GM12892 (cell line): ENCODE measurements at regions not wholly inside any gene's neighbourhood (a gene's known extent, or its start where the extent isn't known, plus 50 kb on each side); places are given as distances from the start of the nearest gene placed in this dataset.
A peak's percentile ranks its signal among the peaks of the same experiment; 100 is the strongest.
"Not testable (repeated sequence)": the region's sequence is repeated elsewhere in the genome, so short reads cannot be mapped to it uniquely, and the experiment has no call there.

Source experiments
- DNase-seq: peaks from one replicate; pipeline ENCODE4 v3.0.0; 2011; ENCODE audit not compliant: insufficient read length
- FAIRE-seq: peaks from 2 replicates; lab custom pipeline; 2011; peaks lifted over from hg19 to GRCh38; lab: Jason Lieb, UNC
- POLR2A ChIP-seq: IDR thresholded peaks from 2 replicates; pipeline ENCODE4 v1.6.1; 2011; ENCODE audit warnings: low read depth, low read length, control low read depth
- POLR2AphosphoS5 ChIP-seq: IDR thresholded peaks from 2 replicates; pipeline ENCODE4 v1.6.1; 2011; ENCODE audit warnings: low read depth, low read length, control low read depth
- TAF1 ChIP-seq: IDR thresholded peaks from 2 replicates; pipeline ENCODE4 v1.6.1; 2011; ENCODE audit warnings: low read depth, mild to moderate bottlenecking, control low read depth, low read length, borderline replicate concordance

DNA sequence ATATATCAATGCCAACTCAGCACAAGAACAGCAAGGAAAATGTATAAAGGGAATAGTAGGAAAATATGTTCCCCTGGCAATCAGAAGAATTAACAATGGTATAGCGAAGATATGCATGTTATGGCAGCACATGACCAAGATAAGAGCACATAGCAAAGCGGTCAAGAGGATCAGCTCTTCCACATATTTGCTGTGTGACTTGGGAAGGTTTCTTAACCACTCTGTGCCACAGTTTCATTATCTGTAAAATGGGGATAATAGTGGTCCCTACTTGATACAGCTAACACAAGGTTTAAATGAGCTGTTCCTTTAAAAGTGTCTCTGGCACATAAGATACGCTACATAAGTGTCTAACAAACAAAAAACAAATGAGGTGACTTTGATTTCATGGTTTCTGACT, 77.9 kb upstream of the PIP5K1B start:
- FAIRE-seq (no peak), DNase-seq (no peak)
- no peak for TF ChIP-seq POLR2A
- TF ChIP-seq POLR2AphosphoS5 = no peak
- no peak for TF ChIP-seq TAF1

DNA sequence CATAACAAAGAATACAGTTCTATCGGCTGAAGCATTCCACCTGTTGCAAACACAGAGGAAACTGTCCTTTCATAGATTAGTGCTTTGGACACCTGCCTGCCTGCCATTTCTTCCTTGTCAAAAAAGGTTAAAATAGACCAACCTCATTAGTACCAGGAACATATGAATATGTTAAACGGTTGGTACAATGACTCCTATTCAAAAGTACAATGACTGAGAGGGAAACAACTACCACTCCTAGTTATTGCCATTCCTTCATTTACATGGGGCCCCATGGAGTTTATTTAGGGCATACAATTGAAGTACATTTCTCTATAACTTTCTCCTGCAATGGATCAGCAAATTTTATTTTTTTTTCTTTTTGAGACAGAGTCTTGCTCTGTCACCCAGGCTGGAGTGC, 77.4 kb upstream of the PIP5K1B start:
- FAIRE-seq = no peak
- no peak for DNase-seq
- TF ChIP-seq TAF1 = no peak
- TF ChIP-seq POLR2AphosphoS5 = no peak
- no peak for TF ChIP-seq POLR2A

DNA sequence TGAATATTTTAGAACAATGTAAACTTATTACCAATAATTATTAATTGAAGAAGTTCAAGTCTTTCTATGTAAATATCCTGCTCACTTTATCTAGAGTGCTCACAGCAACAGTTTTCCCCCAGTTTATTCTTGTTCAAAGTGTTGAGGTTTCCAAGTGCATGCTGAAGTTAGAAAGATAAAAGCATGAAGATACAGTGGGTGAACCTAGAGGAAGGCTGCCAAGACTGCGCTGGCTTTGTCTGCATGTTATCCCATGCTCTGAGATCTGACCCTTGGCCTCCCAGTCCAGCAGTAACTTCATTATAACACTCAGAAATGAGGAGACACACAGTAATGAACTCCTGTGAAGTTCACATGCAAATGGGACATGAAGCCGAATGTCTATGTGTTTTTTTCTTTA, 76.0 kb upstream of the PIP5K1B start:
- TF ChIP-seq POLR2AphosphoS5 = no peak
- TF ChIP-seq POLR2A = no peak
- TF ChIP-seq TAF1 = no peak
- DNase-seq (no peak), FAIRE-seq (no peak)

DNA sequence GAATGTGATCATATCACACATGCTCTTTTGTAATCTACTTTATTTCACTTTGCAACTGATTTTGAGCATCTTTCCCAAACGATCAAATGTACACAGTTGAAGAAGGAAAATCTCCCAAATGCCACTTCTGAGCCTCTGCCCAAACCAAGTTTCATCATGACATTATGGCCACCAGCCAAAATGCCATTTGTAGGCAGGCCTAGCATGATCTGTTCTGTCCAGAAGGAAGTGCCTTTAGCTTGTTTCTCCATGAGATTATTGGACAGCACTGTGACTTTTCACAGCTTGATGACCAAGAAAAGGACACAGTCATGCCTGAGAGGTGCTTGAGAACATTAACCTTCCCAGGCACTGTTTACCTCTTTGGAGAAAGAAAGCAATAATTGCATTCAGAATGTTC, 73.2 kb upstream of the PIP5K1B start:
- TF ChIP-seq POLR2AphosphoS5 (no peak), POLR2A (no peak), TAF1 (no peak)
- no peak for FAIRE-seq
- no peak for DNase-seq

DNA sequence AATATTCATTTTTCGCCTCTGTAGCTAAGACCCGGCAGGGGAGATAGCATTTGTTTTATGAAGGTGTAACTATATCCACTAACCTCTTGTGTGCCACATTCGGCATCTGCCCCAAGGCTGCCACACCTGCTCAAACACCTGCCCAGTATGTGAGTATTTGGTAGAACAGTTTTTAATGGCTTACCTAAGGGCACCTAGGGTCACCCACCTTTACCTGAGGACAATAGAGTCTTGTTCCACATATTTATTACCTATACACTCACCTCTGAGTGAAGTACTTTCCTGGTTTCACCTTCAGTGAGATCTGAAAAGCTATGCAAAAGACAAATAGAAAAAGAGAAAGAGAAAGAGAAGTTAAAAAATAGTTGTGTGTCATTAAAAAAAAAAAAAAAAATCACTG, 68.0 kb upstream of the PIP5K1B start:
- no peak for TF ChIP-seq TAF1
- TF ChIP-seq POLR2AphosphoS5 = no peak
- no peak for TF ChIP-seq POLR2A
- peak; percentile 21 for FAIRE-seq
- no peak for DNase-seq

DNA sequence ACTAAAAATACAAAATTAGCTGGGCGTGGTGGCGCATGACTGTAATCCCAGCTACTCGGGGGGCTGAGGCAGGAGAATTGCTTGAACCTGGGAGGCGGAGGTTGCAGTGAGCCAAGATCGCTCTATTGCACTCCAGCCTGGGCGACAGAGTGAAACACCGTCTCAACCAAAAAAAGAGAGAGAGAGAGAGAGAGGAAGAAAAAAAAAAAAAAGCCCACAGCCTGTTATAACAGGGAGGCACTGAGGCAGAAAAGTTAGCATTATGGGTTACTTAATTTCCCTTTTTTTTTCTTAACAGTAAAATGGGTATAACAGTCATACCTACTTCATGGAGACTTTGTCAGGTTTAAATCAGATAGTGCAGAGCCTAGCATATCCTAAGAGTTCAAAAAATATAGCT, 65.8 kb upstream of the PIP5K1B start:
- not testable (repeated sequence) for DNase-seq, FAIRE-seq

DNA sequence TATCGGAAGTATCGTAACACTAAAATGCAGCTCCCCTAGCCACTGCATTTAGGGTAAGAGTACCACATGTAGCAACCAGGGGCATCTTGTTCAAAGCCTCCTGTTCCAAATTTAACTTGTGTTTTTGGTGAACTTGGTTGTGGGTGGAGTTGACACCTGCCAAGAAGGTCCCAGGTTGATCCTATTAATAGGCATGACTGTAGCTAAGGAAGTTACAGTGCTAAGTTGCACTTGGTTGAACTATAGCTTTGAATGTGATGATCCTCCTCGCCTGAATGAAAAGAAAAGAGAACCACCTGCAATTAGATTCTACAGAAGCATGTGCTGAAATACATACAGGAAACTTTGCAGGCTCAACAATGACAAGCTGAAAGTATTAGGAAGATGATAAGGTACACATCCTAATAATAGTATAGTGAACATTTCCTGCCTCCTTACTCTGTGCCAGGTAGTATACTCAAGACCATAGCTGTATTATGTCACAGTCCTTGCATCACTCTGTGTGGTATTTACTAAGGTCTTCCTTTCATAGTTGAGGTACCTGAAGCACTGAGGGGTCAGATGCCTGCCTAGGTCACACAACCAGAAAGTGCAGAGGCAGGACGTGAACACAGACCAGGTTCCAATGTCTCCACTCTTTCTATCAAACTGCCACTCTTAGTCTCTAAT, 64.5 kb upstream of the PIP5K1B start:
- TF ChIP-seq POLR2AphosphoS5 (no peak), POLR2A (no peak), TAF1 (no peak)
- DNase-seq (no peak), FAIRE-seq (peak; percentile 92)

DNA sequence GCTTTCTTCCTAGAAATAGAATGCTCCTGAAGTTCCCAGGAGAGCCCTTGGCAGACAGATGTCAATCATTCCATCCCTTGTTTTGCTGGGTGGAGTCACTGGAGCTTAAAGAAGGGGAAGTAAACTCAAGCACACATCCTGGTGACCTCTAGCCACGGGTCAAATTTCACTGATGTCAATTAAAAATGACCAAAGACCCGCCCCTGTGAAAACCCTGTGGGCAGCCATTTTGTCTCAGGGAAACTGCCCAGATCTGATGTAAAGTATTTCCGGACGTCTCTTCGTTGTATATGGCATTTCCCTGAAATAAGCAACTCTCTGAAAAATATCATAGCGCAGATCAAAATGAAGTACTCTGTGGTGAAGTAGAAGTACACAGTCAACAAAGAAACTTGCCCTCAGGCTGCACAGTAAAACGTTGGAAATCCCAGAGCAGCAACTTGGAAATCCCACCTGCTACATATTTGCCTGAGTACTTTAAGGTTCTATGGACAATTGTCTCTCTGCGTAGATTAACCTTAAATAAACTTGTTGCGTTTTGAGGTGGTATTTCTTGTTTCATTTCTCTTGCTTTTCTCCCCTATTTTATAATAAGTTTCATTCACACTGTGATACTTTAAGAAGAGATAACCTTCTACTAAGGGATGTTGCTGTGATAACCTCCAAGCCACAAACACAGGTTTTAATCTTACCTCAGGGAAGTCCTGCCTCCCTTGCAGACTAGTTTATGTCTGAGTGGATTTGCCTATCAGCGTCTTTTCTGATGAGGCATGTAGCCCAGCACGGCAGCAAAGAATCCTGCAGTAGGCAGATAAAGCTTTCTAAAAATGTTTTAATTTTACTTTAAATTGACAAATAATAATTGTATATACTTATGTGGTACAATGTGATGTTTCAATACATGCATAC, 60.9 kb upstream of the PIP5K1B start:
- DNase-seq (no peak), FAIRE-seq (no peak)
- peak; percentile 54; the same call in 1 of the 2 replicates for TF ChIP-seq POLR2AphosphoS5
- no peak for TF ChIP-seq TAF1
- no peak for TF ChIP-seq POLR2A

DNA sequence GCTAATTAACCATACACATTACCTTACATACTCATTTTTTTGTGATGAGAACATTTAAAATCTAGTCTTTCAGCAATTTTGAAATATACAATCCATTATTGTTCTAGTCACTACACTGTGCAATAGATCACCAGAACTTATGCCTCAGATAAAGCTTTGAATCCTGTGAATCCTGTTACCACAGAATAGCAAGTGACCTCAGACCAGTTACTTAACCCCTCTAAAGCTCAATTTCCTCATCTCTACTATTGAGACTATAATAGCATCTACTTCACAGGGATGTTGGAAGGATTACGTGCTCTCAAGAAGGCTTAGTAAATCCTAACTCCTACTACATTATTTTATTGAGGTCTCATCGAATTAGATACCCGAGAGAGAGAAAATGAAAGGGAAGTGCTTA, 60.2 kb upstream of the PIP5K1B start:
- peak; percentile 80 for FAIRE-seq
- TF ChIP-seq POLR2A = no peak
- TF ChIP-seq TAF1 = no peak
- TF ChIP-seq POLR2AphosphoS5 = no peak

DNA sequence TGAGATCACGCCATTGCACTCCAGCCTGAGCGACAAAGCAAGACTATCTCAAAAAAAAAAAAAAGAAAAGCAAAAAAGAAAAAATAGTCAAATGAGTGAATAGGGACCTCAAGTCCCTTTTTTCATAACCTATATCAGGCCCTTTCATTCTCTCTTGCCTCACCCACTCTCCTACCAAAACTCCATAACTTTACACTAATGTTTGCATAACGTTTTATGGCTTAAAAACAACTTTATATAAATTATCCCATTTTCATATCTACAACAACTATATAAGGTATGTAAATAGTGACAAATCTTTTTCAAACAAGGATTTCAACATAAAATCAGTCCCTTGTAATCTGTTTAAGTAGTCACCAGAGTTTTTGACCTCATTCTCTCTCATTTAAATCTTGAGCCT, 56.9 kb upstream of the PIP5K1B start:
- DNase-seq (no peak), FAIRE-seq (no peak)
- TF ChIP-seq POLR2AphosphoS5 = no peak
- TF ChIP-seq TAF1 = no peak

More for the DNA sequence above, 60.2 kb upstream of the PIP5K1B start:
- DNase-seq = no peak

DNA sequence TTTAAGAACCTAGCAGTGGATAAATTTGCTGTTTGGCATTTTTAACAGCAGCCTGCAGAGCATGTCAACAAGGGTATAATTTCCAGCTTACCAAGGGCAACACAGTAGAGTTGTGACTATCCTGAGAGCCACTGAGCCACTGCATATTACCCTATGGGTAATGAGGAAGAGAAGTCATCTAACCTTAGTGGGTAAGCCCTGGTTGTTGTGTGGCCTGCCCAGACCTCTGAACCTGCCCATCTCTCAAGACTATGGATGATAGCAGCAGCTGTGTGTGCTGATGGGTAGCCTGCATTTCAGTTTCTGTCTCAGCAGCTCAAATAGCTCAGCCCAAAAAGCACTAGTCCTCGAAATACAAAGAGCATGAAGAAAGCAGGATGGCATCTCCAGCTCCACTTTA, 56.1 kb upstream of the PIP5K1B start:
- DNase-seq (no peak), FAIRE-seq (peak; percentile 72)
- TF ChIP-seq POLR2A = no peak
- no peak for TF ChIP-seq POLR2AphosphoS5

DNA sequence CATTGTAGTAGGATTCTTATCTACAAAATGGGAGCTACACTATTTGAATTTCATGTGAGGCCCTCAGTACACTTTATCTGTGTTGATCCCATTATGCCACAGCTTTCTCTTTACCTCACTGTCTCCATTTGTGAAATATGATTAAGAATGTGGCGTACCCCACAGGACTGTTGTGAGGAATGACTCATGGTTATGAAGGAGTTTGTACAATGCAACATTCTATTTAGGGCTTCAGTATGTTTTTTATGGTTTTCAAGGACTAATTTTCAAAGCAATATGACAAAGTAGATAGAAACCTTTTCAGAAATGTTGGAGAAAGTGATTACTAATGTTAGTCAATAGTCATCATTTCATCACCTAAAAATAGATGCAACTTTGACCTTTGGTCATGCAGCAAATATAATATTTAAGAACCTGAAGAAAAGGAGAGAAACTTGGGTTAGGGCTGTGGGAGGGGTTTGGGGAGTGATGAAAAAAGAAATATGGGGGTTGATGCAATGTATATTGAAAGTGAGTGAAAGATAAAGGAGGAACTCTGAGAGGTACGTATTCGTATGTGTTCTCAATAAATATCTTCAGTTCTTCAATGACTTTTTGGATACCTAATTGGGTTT, 53.7 kb upstream of the PIP5K1B start:
- TF ChIP-seq TAF1 = no peak
- no peak for TF ChIP-seq POLR2A
- no peak for TF ChIP-seq POLR2AphosphoS5
- no peak for FAIRE-seq
- DNase-seq = no peak
